NCI-H2196 (cell line): ENCODE measurements at regions not wholly inside any gene's neighbourhood (a gene's known extent, or its start where the extent isn't known, plus 50 kb on each side); places are given as distances from the start of the nearest gene placed in this dataset.
A peak's percentile ranks its signal among the peaks of the same experiment; 100 is the strongest.
"Not testable (repeated sequence)": the region's sequence is repeated elsewhere in the genome, so short reads cannot be mapped to it uniquely, and the experiment has no call there.

Experiments
- DNase-seq: peaks from one replicate; lab custom pipeline; 2025; ENCODE audit not compliant: unreplicated experiment; lab: John Stamatoyannopoulos, UW

DNA sequence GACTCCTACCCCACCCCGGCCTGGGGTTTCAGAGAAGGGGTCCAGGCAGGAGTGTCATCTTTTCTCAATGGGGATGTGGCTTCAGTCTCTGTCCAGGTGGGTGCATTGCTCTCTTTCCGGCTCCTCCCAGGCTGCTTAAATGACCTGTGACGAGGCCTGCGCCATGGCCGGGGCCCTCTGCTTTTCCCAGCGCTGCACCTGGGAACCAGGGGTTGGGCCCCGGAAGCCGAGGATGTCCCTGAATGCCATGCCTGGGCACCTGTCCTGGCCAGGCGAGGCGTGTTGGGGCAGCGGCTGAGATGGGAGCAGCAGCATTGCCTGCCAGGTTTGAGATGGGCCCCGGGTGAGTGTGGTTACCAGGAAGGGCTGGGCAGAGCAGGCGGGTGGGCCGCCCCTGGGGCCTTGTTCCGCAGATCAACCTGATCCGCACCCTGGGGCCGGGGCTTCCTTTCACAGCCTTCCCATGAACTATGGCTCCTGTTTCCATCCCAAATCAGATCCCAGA is 147.4 kb downstream of the SEC14L1 start:
- peak; percentile 82 for DNase-seq

DNA sequence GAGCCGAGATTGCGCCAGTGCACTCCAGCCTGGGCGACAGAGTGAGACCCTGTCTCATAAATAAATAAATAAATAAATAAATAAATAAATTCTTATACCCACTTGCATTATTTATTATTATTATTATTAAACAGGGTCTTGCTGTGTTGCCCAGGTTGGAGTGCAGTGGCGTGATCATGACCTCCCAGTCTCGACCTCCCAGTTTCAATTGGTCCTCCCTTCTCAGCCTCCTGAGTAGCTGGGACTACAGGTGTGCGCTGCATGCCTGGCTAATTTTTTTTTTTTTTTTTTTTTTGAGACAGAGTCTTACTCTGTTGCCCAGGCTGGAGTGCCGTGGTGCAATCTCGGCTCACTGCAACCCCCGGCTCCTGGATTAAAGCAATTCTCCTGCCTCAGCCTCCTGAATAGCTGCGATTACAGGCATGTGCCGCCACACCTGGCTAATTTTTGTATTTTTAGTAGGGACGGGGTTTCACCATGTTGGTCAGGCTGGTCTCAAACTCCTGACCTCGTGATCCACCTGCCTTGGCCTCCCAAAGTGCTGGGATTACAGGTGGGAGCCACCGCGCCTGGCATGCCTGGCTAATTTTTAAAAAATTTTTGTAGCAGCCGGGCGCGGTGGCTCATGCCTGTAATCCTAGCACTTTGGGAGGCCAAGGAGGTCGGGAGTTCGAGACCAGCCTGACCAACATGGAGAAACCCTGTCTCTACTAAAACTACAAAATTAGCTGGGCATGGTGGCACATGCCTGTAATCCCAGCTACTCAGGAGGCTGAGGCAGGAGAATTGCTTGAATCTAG is 150.2 kb downstream of the SEC14L1 start:
- DNase-seq = not testable (repeated sequence)

DNA sequence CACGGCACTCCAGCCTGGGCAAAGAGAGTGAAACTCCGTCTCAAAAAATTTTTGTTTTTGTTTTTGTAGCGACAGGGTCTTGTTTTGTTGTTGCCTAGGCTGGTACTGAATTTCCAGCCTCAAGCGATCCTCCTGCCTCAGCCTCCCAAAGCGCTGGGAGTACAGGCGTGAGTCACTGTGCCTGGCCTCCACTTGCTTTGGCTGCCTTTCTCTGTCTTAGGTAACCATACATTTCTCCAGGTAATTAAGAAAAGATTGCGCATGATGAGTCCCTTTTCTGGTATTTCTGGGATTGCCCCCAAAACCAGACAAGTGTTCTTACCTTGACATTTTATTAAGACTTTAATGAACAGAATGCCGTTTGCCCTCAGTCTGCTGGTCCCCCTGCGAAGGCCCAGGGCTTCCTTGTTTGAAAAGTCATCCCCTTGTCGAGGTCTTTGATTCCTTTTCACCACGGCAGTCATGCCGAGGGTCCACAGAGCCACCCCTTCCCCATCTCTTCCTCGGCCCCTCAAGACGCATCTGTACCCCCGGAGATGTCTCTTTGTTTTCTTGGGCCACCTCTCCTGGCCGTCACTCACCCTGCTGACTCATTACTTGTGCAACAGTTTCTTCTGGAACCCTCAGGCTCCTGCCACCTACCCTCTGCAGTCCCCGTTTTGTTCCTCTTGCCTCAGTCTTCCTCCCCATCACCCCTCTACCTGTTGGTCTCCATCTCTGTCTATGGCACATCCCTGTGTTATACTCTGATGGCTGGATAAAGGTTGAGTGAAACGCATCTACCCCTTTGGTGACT is 151.0 kb downstream of the SEC14L1 start:
- no peak for DNase-seq

DNA sequence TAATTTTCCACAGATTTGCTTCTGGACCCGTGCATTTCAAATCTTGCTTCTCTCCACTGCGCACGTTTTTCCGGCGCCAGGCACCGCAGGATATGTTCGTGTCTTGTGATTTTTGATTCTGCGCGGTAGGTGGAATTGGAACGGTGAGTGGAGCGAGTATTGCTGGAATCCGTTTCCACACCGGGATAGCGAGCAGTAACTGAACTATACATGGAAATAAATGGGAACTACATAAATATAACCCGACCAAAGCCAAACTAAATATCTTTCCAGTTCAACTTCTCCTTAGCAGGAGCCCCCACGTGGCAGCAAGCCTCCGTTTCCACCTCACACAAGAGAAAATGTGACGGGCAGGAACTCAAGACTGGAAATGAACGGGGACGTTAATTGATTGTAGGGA is 154.0 kb downstream of the SEC14L1 start:
- DNase-seq = no peak

DNA sequence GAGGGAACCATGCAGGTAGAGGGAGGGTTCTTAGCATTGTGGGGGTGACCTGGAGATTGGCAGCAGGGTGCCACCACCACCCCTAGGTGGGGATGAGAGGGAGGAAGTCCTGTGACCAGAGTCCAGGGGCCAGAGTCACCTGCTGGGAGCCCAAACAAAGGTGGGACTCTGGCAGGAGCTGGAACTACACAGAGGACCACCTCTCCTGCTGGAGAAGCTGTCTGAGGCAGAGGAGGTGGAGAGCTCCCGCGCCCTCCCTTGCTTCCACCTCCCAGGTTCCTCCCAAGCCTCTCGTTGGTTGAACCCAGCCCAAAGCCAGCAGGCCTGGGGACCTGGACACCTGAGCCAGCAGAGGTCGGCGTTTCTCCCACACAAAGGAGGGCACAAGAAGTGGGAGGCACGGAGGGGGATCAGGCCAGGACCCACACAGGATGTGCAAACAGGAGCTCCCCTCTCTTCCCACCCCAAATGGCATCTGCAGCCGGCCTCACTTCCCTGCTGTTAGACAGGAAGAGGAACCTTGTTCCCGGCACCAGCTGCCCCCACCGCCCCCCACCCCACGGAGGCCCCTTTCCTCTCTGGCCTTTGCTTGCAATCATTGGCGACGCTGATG is 154.6 kb downstream of the SEC14L1 start:
- DNase-seq = no peak

DNA sequence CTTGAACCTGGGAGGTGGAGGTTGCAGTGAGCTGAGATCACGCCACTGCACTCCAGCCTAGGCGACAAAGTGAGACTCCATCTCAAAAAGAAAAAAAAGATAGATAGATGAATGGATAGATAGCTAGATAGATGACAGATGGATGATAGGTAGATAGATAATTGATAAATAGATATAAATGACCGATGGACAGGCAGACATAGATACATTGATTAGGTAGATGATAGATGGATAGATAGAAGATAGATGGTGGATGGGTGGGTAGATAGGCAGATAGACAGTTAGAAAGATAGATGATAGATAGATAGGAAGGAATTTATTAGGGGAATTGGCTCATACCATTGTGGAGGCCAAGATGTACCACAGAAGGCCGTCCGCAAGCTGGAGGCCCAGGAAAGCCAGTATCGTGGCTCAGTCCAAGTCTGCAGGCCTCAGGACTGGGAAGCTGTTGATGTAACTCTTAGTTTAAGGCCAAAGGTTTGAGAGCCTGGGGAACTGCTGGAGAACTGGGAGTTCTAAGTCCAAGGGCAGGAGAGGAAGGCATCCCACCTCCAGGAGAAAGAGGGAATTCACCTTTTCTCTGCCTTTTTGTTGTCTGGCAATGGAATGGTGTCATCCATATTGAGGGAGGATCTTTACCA is 156.1 kb downstream of the SEC14L1 start:
- no peak for DNase-seq

DNA sequence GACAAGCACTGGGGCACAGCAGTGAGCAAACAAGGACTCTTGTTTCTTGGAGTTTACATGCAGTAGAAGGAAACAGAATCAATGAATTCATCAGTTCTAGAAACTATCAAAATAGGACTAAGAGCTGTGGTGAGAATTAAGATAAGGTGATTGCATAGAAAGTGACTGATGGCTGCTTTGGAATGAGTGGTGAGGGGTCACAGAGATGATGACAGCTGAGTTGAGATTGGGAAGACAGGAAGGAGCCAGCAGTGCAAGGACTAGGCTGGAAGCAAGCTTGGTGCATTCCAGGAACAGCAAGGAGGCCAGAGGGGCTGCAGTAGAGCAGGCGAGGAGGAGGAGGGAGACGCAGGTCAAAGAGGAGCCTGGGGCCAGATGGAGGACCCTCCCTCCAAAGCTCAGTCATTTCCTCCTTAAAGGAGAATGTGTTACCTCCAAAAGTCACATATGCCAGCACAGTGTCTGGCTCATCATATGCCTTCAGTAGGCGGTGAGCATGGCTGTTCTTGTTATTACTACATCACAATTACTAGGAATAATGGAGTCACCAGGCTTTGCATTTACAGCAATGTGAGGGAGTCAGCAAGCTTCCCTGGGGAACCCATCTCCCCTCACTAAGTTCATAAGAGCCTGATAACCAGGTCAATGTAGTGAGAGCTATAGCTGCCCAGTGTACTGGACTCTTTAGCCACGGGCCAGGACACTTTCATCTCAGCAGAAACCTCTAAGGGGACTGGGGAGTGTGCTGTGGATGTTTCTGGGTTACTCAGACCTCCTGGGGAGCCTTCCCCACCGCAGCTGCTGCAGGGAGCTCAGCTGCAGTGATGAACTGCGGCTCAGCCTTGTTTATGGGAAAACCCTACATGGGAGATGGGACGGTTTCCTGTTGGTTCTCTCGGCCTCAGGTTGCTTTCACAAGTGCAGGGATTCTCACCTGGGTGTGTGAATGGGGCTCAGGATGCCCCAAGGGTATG is 157.2 kb downstream of the SEC14L1 start:
- DNase-seq = no peak

DNA sequence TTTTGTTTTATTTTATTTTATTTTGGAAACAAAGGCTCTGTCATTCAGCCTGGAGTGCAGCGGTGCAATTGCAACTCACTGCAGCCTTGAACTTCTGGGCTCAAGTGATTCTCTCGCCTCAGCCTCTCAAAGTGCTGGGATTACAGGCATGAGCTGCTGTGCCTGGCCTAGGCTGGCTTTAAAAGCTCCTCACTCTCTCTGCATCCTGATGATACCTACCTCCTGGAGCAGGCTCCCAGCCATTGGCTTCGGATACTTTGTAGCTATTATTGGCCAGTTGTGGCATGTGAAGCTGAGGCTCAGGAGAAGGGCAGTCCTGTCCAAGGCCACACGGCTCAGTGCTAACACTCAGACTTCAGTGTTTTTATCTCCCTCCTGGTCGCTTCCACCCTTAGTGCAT is 158.0 kb downstream of the SEC14L1 start:
- DNase-seq = no peak

DNA sequence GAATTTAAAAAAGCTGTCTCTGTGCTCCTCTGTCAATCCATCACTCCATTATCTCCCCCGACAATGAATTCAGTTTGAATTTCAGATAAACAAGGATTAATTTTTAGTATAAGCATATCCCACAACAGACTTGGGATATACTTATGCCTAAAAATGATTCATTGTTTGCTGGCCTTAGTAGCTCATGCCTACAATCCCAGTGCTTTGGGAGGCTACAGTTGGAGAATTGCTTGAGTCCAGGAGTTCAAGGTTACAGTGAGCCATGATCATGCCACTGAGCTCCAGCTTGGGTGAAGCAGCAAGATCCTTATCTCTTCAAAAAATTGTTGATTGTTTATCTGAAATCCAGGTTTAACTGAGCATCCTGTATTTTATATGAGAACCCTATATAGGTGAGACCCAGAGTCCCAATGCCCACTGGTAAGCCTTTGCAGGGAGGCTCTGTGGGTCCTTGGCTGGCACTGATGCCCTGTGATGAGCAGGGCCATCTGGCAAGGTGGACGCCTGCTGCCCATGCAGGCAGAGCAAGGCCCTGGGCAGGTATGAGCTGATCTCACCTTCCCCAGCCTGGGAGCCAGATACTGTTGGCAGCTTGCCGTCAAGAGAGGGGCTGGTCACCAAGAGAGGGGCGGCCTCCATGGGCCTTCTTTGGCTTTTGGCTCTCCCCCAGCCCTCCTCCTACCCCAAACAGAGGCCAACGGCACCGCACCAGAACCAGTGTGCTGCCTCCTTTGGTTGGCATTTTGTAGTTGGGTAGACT is 158.7 kb downstream of the SEC14L1 start:
- DNase-seq = no peak

DNA sequence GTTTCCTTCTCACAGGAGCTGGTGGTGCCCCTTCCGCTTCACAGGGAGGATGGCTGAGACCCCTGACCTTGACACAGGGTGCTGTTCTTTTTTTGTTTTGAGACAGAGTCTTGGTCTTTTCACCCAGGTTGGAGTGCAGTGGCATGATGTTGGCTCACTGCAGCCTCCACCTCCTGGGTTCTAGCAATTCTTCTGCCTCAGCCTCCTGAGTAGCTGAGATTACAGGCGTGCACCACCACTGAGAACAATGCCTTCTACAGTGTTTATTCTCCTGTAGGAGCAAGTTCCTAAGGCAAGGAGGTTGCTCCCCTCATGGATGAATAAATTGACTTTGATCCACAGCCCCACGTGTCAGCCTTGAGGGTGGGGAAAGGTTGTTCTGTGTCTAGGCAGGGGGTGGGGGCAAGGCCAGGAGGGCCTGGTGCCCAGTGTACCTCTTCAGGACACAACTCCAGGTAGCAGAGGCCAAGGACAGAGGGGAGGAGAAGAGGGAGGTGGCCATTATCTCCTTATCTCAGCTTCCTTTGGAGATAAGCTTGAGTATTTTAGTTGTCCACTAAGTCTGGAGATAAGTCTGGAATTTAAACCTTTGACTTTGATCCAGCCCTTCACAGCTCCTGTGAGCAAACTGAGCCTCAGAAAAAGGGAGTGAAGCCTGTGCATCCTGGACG is 159.4 kb downstream of the SEC14L1 start:
- DNase-seq = no peak

DNA sequence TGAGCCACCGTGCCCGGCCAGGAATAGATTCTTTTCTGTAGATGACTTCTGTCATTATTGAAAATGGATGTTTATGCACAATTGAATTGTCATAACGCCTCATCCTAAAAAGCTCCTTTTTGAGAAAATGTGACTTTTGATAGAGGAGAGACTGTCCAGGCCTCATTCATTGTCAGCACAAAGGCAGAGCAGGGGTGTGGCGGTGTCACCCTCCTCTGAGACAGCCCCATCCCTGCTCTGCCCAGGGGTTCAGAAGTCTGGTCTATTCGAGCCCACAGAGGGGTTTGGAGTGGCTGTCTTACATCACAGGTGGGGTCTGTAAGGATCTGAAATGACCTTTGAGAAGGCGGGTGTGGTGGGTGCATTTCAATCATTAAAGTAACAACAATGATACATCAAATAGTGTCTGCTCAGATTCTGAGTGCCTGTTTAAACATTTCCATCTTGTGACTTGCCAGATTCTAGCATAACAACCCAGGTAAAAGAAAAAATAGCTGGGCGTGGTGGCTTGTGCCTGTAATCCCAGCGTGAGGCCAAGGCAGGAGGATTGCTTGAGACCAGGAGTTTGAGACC is 161.0 kb downstream of the SEC14L1 start:
- DNase-seq = no peak

DNA sequence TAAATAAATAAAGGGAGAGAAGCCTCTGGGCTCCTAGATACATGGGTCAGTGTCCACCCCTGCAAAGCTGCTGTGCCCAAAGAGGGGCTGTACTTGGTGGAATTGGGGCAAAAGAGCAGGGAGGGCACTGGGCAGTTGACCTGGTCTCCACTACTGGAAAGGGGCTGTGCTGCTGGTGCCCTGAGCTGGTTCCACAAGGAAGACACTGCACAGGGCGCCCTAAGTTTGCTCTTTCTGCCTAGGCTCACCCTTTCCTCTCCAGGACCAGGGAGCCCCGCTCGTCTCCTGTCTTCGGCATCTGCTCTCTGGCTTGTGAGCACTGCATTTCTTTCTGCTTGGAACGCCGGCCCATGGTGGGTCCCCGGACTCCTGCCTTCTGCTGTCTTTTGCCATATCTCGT is 161.9 kb downstream of the SEC14L1 start:
- DNase-seq = no peak

DNA sequence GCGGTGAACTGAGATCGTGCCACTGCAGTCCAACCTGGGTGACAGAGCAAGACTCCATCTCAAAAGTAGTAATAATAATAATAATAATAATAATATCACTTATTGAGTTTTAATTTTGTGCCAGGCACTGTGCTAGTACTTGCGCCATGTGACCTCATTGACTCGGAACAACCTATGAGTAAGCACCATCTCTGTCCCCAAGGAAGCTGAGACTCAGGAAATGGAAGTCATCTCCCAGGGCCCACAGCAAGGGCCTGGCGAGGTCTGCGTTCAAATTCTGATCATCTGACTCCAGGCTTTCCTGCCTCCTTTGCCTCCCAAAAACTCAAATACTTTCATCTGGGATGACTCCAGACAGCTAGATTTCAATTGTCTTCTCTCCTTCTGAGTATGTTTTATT is 162.9 kb downstream of the SEC14L1 start:
- no peak for DNase-seq

DNA sequence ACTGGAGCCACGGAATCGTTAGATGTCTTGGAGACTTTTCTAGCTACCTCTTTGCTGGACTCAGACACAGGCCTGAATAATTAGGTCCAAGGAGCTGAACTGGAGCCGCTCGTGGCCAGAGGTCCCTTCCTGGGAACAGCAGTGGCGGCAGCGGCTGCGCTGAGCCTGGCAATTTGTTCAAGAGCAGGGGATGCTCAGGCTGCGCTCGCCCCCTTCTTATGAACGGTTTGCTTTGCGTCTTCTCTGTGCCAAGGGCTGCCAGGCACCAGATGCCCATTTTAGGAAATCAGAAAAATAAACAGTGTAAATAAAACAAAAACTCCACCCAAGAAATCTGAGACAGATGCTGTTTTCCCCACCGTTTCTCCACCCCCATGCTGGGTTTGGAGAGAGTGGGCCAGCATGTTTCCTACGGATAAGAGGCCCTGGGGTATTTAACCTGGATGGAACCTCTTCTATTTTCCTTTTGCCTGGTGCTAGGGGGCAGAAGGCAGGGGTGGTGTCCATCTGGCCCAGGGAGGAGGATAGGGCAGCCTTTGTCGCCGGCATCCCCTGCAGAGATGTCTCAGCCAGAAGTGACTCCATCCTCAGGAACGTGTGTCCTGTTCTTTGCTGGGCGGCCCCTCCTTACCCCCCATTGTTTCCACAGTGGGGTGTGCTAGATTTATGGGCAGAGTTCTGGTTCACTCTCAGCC is 163.4 kb downstream of the SEC14L1 start:
- DNase-seq = peak; percentile 42

DNA sequence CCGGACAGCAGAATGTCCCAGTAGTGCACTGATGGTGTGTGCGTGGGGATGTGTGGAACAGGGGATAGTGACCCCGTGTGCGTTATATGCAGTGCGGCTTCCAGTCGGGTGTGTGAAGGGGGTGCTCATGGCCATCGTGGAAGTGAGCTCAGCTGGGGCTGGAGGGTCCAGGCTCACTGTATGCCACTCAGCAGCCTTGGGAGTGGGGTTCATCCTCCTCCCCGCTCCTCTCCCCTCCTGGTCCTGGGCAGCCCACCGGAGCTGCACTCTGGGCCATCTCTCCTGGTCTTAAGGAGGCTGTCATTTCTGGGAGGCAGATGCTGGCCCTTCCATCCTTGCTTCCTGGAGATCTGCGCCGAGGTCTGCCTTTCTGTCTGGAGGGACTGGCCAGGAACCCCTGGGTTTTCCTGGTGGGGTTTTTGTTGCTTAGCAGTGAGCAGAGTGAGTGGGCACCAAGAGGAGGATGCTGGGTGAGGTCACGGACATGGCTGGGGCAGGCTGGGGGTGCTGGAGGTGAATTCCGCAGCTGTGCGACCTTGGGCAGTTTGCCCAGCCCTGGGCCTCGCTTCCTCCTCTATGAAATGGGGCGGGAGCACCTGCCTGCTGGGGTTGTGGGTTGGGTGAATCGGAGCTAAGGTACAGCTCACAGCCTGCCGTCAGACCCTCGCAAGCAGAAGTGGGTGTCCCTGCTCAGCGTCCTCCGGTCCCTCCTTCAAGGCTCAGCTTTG is 164.1 kb downstream of the SEC14L1 start:
- peak; percentile 38 for DNase-seq

DNA sequence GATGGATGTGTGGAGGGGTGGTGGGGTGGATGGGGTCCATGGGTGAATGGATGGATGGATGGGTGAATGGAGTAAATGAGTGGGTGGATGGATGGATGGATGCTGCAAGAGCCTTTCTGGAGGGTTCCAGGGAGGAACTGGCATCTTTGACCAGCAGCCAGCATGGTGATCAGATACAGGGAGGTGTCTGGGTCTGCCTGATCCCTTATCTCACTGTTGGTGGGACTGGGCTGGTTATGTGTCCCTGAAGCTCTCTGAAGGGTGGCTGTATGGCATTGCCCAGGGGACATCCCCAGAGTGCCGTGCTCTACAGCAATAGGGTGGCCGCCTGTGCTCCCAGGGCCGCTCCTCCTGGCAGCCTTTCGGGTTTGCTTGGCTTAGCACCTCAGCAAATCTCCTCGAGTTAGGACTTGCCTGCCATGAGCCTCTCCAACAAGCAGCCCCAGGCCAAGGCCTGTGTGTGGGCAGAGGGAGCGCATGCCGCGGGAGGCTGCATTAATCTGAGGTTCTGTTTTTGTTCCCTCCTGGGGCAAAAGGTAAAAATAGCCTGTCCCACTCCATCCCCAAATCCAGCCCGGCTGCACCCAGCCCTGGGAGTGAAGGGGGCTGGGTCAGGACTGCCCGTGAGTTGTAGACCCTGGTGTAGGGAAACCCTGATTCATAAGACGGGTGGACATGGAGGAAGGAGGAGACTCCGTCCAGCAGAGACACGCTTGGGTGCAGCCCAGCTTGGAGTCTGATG is 165.4 kb downstream of the SEC14L1 start:
- DNase-seq = no peak
